CD4-positive, alpha-beta T cell treated with Interleukin-6 for 4 hours (primary cell): ENCODE measurements at regions not wholly inside any gene's neighbourhood (a gene's known extent, or its start where the extent isn't known, plus 50 kb on each side); places are given as distances from the start of the nearest gene placed in this dataset.

ENCODE experiments used
- DNase-seq: peaks from one replicate; pipeline ENCODE4 v3.0.0-alpha.2; 2020; ENCODE audit warnings: mixed read lengths

GRCh38 chr22:47690166-47690565 lies 927.7 kb downstream of the TBC1D22A start:
- no peak for DNase-seq

GRCh38 chr22:47687776-47688175 lies 925.3 kb downstream of the TBC1D22A start:
- DNase-seq, result no peak

- no peak for DNase-seq
These were observed 924.9 kb downstream of the TBC1D22A start for GRCh38 chr22:47687346-47687655.

GRCh38 chr22:47686594-47687345 lies 924.3 kb downstream of the TBC1D22A start:
- DNase-seq, result no peak

- DNase-seq, result no peak
These were observed 919.1 kb downstream of the TBC1D22A start for GRCh38 chr22:47681411-47682165.

GRCh38 chr22:47678636-47679287 lies 916.3 kb downstream of the TBC1D22A start:
- no peak for DNase-seq

GRCh38 chr22:47678048-47678447 lies 915.6 kb downstream of the TBC1D22A start:
- DNase-seq, result no peak

- DNase-seq, result no peak
These were observed 914.2 kb downstream of the TBC1D22A start for GRCh38 chr22:47676685-47677084.

- no peak for DNase-seq
These were observed 912.1 kb downstream of the TBC1D22A start for GRCh38 chr22:47674600-47674999.

- DNase-seq, result no peak
These were observed 911.1 kb downstream of the TBC1D22A start for GRCh38 chr22:47673557-47673956.

- no peak for DNase-seq
These were observed 910.1 kb downstream of the TBC1D22A start for GRCh38 chr22:47672526-47672925.

- DNase-seq, result no peak
These were observed 902.7 kb downstream of the TBC1D22A start for GRCh38 chr22:47665151-47665550.

- no peak for DNase-seq
These were observed 901.5 kb downstream of the TBC1D22A start for GRCh38 chr22:47663615-47664605.

- no peak for DNase-seq
These were observed 897.2 kb downstream of the TBC1D22A start for GRCh38 chr22:47659467-47660223.

- DNase-seq, result no peak
These were observed 895.7 kb downstream of the TBC1D22A start for GRCh38 chr22:47658182-47658581.

- no peak for DNase-seq
These were observed 894.8 kb downstream of the TBC1D22A start for GRCh38 chr22:47657224-47657623.

GRCh38 chr22:47656806-47657205 lies 894.4 kb downstream of the TBC1D22A start:
- no peak for DNase-seq

- DNase-seq, result no peak
These were observed 893.5 kb downstream of the TBC1D22A start for GRCh38 chr22:47655930-47656329.

GRCh38 chr22:47654922-47655491 lies 892.6 kb downstream of the TBC1D22A start:
- no peak for DNase-seq

- no peak for DNase-seq
These were observed 891.5 kb downstream of the TBC1D22A start for GRCh38 chr22:47653921-47654320.

GRCh38 chr22:47651216-47651987 lies 889.0 kb downstream of the TBC1D22A start:
- no peak for DNase-seq
